HG03378 (cell line): ENCODE measurements at regions not wholly inside any gene's neighbourhood (a gene's known extent, or its start where the extent isn't known, plus 50 kb on each side); places are given as distances from the start of the nearest gene placed in this dataset.

ENCODE experiments used
- ATAC-seq: cut with Tn5 transposase; IDR thresholded peaks from one replicate; pipeline ENCODE4 v1.9.1; 2021; ENCODE audit warnings: mild to moderate bottlenecking, moderate library complexity; ENCODE audit not compliant: unreplicated experiment

- ATAC-seq: no peak
Measured at GRCh38 chr3:182698078-182698477, 95.2 kb upstream of the ATP11B start.

DNA sequence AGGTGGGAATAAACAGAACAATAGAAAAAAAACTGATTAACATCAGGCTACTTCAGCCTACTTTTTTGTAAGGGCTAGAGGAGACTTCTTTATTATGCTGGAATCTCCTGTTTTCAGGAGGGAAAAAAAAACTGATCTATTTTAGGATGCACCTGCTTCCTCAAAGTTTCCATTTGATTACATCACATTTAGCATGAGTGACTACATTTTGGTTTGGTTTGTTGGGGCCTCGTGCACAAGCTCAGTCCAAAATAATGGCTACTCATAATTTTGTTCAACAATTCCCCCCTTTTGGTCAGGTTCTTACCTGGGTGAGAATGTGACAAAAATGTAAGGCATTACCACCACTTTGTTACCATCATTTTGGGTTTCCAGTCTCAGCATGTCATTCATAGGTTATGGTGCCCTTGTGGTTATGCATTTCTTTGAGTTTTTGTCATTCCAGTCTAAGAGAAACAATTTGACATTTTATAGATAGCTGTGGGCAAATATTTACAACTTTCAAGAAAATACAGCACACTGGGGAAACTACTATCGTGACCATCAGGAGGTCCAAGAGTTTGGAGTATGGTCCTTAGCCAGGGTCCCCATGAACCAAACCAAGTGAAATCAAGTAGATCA, 93.6 kb upstream of the ATP11B start:
- no peak for ATAC-seq

DNA sequence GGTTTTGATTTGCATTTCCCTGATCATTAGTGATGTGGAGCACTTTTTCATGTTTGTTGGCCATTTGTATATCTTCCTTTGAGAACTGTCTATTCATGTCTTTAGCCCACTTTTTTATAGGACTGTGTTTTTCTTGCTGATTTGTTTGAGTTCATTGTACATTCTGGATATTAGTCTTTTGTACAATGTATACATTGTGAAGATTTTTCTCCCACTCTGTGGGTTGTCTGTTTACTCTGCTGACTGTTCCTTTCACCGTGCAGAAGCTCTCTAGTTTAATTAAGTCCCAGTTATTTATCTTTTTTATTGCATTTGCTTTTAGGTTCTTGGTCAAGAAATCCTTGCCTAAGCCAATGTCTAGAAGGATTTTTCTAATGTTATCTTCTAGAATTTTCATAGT, 91.1 kb upstream of the ATP11B start:
- ATAC-seq: no peak

DNA sequence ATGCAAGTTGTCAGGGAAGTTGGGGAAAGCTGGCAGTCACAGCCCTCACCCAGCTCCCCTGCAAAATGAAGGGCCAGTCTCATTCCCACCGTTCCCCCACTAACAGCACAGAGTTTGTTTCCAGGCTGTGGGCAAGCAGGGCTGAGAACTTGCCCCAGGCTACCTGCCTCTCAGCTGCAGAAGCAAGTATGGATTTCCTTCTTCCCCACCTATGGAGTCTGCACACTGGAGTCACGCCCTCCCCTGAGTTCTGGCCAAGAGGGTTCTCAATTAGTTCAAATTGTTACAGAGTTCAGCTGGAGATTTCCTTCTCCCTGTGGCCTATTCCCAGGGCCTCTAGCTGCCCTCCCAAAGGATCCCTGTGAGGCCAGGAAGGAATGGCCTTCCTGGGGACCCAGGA, 90.1 kb upstream of the ATP11B start:
- ATAC-seq: no peak

DNA sequence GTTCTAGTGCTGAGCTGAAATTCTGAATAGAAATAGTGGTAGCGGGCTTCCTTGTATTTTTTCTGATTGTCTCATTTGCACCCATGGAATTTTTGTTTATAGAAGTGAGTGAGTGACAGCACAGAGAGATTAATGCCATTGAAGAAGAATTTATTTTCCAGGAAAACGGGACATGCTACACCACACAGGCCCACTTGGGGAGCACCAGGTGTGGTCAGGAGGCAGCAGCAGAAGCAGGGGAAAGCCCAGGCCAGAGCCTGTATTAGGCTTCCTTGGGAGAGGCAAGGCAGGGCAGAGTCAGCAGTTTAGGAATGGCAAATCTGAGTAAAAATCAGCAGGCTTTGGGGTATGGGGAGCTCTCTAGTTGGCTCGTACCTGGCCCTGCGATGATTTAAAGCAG, 88.4 kb upstream of the ATP11B start:
- ATAC-seq: no peak

DNA sequence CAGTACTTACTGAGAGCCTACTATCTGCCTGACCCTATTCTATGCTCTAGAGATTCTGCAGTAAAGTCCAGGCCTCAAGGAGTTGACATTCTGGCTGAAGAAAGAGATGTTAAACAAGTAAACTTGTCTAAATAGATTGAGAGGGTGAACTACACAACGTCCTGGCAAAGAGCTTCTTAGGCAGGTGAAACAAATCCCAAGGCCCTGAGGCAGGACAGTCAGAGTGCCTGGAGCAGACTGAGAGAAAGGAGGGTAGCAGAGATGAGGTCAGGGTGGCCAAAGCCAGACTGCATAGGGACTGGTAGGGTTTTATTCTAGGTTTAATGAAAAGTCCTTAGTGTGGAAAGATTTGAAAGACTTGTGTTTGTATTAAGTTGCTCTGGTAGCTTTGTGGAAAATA, 84.5 kb upstream of the ATP11B start:
- ATAC-seq: no peak

DNA sequence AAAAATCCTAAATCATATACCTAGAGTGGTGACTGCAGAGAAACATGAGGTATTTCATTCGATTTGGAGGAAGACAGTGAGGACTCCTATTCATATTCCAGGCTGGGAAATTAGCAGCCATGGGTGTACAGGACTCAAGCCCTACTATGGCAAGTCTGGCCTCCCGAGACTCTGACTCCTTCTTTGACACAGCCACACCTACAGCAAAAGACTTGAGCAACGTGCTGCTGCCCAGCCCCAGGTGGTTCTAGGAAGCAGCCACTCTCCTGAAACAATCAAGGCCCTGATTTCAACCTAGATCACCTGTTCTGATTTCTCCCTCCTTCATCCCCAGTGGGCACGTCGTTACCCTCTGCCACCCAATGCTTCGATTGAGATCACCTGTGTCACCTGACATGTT, 84.0 kb upstream of the ATP11B start:
- no peak for ATAC-seq

DNA sequence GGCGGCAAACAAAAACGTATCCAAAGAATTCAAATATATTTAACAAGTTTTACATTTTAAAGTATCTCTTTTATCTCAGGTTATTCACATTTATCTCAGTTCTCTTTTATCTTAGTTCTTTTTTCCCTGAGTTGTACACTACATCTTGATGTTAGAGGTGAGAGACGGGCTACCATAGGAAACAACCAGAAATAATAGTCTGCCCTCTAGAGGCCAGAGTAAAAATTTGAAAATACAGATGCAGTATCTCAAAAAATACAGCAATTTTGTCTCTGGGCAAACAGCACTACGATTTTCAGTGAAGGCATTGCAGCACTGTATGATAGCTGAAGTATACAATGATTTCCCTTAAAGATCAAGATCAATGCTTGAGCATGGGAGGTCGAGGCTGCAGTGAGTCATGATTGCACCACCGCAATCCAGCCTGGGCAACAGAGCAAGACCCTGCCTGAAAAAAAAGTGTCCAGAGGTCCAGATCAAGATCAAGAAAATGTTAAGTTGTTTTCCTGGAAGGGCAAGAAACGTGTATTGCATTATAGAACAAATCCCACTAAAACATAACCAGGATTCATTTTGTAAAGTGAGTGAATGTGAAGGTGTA, 82.6 kb upstream of the ATP11B start:
- ATAC-seq: peak; percentile 58

DNA sequence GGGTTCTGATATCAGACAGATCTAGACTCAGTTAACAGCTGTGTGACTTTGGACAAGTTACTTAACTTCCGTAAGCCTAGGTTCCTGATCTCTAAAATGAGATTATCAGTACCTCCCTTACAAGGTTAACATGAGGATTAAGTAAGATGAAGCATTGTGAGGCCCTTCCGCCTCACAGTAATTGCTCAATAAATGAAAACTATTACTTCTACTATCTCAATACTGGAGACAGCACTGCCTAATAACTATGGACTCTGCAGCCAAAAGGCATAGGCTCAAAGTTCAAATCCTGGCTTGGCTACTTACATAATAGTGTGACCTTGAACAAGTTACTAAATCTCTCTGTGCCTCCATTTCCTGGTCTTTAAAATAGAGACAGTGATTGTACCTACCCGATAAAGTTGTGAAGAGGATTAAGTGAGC, 82.0 kb upstream of the ATP11B start:
- no peak for ATAC-seq

GRCh38 chr3:182711853-182712252, 81.5 kb upstream of the ATP11B start:
- ATAC-seq: no peak

DNA sequence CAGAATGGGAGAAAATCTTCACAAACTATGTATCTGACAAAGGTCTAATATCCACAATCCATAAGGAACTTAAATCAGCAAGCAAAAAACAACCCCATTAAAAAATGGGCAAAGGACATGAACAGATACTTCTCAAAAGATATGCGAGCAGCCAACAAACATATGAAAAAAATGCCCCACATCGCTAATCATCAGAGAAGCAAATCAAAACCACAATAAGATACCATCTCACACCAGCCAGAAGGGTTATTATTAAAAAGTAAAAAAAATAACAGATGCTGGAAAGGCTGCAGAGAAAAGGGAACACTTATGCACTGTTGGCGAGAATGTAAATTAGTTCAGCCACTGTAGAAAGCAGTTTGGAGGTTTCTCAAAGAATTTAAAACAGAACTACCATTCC, 80.2 kb upstream of the ATP11B start:
- ATAC-seq: no peak

- ATAC-seq: peak; percentile 55
Measured at GRCh38 chr3:182713743-182714517, 79.4 kb upstream of the ATP11B start.

DNA sequence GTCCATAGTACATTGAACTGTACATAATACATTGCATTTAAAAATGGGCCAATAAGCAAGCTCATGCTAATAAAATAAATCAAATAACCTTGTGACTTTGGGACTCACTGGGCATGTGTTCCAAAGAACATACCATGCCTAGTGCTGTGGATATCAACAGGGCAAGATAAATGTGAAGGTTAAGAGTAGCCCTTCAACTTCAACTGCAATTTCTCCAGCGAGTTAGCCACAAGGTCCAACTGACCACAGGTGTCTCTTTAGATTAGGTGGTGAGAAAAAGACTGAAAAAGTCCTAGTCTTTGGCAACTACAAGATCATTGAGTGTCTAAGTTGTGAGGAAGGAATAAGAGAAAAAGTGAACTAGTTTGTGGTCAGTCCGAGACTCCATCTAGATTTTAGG, 78.3 kb upstream of the ATP11B start:
- ATAC-seq: no peak

- ATAC-seq: peak; percentile 50
Measured at GRCh38 chr3:182716114-182716688, 77.1 kb upstream of the ATP11B start.

DNA sequence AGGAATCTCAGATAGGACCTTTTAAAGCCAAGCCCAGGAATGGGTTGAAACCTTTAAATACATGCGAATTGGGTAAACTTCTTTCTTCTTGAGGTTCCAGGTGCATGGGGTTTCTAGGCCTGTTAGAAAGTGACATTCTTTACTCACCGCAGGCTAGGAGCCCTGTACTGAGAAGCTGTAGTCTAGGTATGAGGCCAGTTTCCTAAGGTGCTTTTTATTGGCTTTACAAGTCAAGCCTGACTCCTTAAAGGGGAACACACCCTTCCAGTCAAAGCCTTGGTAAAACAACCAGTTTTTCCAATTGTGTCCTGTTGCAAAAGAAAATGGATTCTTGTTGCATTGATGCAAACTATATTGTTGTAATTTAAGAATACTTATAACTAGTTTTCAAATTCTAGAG, 76.1 kb upstream of the ATP11B start:
- ATAC-seq: peak; percentile 84

DNA sequence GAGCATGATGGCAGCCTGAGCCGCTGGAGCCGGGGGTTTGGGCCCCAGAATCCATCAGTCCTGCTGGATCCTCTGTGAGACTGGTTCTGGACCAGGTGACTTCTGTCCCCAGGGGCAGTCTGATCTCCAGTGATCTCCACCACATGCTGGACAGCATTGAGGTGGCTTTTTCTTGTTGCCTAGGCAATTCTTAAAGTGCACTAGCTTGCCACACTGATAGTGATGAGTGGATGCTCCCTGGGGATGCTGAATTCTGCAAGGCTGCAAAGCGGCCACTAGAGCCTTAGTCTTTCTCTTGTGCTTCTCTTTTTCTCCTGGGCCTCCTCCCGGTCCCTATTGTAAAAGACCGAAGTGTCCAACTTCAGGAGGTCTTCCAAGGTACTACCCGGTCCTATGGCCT, 70.4 kb upstream of the ATP11B start:
- ATAC-seq: no peak

DNA sequence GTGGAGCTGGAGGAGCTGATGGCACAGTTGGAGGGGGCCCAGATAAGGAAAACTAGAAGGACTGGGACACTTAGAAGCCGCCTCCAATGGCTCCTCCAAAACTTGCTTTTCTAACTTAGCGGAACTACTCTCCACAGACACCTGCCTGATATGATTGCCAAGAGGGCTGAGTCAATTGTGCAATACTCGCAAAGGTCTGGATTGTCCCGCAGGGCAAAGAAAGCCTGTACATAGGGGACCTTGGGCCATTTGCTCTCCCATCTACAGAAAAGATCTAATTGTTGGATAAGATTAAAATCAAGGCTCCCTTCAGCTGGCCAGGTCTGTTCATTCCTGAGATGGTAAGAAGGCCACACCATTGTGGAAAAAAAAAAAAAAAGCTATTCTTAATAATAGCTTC, 69.7 kb upstream of the ATP11B start:
- ATAC-seq: no peak

DNA sequence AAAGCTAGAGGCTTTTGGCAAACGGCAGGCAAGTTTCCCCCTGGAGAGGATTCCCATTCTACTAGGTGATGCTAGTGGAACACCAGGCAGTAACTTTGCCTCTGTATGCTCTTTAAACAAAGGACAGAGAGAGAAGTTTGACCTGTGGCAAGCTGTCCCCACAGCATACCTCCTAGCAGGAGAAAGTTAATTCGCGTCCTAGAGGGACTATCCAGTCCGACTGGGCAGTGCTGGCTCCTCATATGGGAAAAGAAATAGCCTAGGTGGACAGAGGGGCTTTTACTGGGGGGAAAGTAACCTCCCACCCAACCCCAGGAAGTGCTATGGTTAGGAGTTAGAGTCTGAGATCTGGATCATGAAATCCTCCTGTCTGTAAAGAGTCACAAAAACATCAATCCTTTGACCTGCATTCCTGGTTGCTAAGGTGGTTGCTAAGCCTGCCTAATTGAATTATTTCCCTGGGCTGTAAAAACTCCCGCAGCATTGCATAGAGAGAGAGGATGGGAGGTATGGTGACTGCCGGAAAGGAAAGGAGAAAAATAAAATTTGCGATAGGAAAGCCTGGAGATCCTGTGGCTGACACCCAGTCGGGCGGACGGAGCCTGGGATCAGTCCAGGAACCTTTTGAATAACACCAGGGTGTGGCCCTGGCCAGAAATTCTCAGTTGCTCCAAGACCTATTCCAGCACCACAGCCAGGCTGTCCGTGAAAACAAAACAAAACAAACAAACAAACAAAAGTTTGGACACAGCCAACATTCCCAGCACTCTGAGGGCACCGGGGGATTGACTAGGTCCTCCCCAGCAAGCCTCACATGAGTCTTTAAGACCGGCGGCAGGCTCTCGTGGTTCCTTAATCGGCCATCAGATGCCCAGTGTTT, 67.7 kb upstream of the ATP11B start:
- ATAC-seq: no peak

GRCh38 chr3:182726258-182727142, 66.8 kb upstream of the ATP11B start:
- ATAC-seq: no peak

DNA sequence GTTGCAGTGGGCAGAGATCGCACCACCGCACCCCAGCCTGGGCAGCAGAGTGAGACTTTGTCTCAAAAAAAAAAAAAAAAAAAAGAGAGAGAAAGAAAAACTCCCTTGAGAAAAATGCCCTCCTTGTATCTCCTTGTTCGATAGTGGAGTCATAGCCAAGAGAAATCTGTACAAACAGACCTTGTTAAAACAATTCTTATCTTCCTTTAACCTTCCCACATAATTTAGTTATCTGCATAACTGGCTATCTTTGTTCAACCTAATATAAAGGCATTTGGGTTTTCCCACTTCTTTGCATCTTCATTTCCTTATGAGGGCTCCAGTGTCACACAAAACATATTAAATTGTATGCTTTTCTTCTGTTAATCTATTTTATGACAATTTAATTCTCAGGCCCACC, 65.1 kb upstream of the ATP11B start:
- no peak for ATAC-seq
